ENCODE measurements at regions not wholly inside any gene's neighbourhood (a gene's known extent, or its start where the extent isn't known, plus 50 kb on each side); places are given as distances from the start of the nearest gene placed in this dataset.

GRCh38 chr11:80629466-80629865 is 1188.6 kb upstream of the TENM4 start (continued):
- TF ChIP-seq ZSCAN20 (CRISPR knock-in tag; IDR thresholded peaks at IDR 0.05) (no peak), POLR2AphosphoS2 (conservative IDR thresholded peaks at IDR 0.05; ENCODE audit: low read length) (no peak), BHLHE40 (IDR thresholded peaks at IDR 0.05; ENCODE audit: low read depth, low read length) (no peak)
- TF ChIP-seq, protein P1, sequence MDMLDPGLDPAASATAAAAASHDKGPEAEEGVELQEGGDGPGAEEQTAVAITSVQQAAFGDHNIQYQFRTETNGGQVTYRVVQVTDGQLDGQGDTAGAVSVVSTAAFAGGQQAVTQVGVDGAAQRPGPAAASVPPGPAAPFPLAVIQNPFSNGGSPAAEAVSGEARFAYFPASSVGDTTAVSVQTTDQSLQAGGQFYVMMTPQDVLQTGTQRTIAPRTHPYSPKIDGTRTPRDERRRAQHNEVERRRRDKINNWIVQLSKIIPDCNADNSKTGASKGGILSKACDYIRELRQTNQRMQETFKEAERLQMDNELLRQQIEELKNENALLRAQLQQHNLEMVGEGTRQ (IDR thresholded peaks at IDR 0.05) = no peak

- ATAC-seq = no peak
- 8% methylated on average over 1 of the region's 1 CpG for WGBS (ENCODE audit: missing lambda C conversion rate)
Measured at GRCh38 chr11:80627364-80627763, 1186.5 kb upstream of the TENM4 start.

GRCh38 chr11:80626721-80627120 is 1185.9 kb upstream of the TENM4 start:
- no peaks in the 10 kb centered on the region for H3K4me1 ChIP-seq
- FAIRE-seq = no peak
- TF ChIP-seq SREBF2 (IDR thresholded peaks at IDR 0.05) (no peak), POLR2A (IDR thresholded peaks at IDR 0.05; ENCODE audit: low read length) (no peak)
- no peak overlapping the region for H3K4me3 ChIP-seq
- ChIA-PET CTCF (no interaction called here), POLR2A (no interaction called here)
- no peak for ATAC-seq
- no peak overlapping the region for H3K27ac ChIP-seq
- DNase-seq (ENCODE audit: low read depth in 1 of 2, low spot score in 1 of 2) = no peak
- H3K9me3 ChIP-seq = no peaks in the 10 kb centered on the region
- whole genome bisulfite sequencing (ENCODE audit: missing lambda C conversion rate) = 46% methylated on average over 4 of the region's 4 CpGs
- H3K4me2 ChIP-seq = no peak overlapping the region

More at GRCh38 chr11:80627364-80627763, 1186.5 kb upstream of the TENM4 start:
- DNase-seq (ENCODE audit: low read depth in 1 of 2, low spot score in 1 of 2) = no peak
- no peak overlapping the region for H3K27ac ChIP-seq
- CTCF ChIA-PET = no interaction called here
- no peak overlapping the region for H3K4me3 ChIP-seq
- H3K4me1 ChIP-seq = no peaks in the 10 kb centered on the region
- POLR2A ChIA-PET = no interaction called here
- H3K9me3 ChIP-seq = no peaks in the 10 kb centered on the region
- FAIRE-seq = no peak
- no peak overlapping the region for H3K4me2 ChIP-seq
- no peak for TF ChIP-seq HMGXB4 (CRISPR knock-in tag; IDR thresholded peaks at IDR 0.05; ENCODE audit: borderline replicate concordance)
- no peak for TF ChIP-seq POLR2AphosphoS2 (conservative IDR thresholded peaks at IDR 0.05; ENCODE audit: low read length)
- no peak for TF ChIP-seq FOSL2 (IDR thresholded peaks at IDR 0.05)
- no peak for TF ChIP-seq FOSL2 (CRISPR knock-in tag; IDR thresholded peaks at IDR 0.05)
- TF ChIP-seq, protein P2, sequence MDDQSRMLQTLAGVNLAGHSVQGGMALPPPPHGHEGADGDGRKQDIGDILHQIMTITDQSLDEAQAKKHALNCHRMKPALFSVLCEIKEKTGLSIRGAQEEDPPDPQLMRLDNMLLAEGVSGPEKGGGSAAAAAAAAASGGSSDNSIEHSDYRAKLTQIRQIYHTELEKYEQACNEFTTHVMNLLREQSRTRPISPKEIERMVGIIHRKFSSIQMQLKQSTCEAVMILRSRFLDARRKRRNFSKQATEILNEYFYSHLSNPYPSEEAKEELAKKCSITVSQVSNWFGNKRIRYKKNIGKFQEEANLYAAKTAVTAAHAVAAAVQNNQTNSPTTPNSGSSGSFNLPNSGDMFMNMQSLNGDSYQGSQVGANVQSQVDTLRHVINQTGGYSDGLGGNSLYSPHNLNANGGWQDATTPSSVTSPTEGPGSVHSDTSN (IDR thresholded peaks at IDR 0.05) = no peak
- no peak for TF ChIP-seq HOXB13 (CRISPR knock-in tag; IDR thresholded peaks at IDR 0.05; ENCODE audit: low read depth)
- no peak for TF ChIP-seq NPAS2 (CRISPR knock-in tag; IDR thresholded peaks at IDR 0.05; ENCODE audit: borderline replicate concordance)
- TF ChIP-seq POLR2A (IDR thresholded peaks at IDR 0.05; ENCODE audit: low read length) = no peak
- TF ChIP-seq BCL3 (IDR thresholded peaks at IDR 0.05) = no peak
- no peak for TF ChIP-seq RARB (CRISPR knock-in tag; IDR thresholded peaks at IDR 0.05)
- TF ChIP-seq RNF2 (IDR thresholded peaks at IDR 0.05; ENCODE audit: borderline replicate concordance, low read depth) = no peak
- no peak for TF ChIP-seq MAFK (IDR thresholded peaks at IDR 0.05; ENCODE audit: partially characterized antibody)
- TF ChIP-seq PHF8 (IDR thresholded peaks at IDR 0.05; ENCODE audit: borderline replicate concordance, low read depth) = no peak
- no peak for TF ChIP-seq GATA3 (IDR thresholded peaks at IDR 0.05; ENCODE audit: borderline replicate concordance)
- TF ChIP-seq HEYL (CRISPR knock-in tag; IDR thresholded peaks at IDR 0.05) = no peak
- TF ChIP-seq ZC3H11A (IDR thresholded peaks at IDR 0.05) = no peak
